GM12891 (cell line): ENCODE measurements at regions not wholly inside any gene's neighbourhood (a gene's known extent, or its start where the extent isn't known, plus 50 kb on each side); places are given as distances from the start of the nearest gene placed in this dataset.

Experiments used
- PAX5 ChIP-seq: IDR thresholded peaks from 2 replicates; pipeline ENCODE4 v1.6.1; 2011; ENCODE audit warnings: low read length, moderate library complexity, mild to moderate bottlenecking; ENCODE audit not compliant: insufficient read depth, severe bottlenecking
- POLR2A ChIP-seq: IDR thresholded peaks from 2 replicates; pipeline ENCODE4 v1.6.1; 2011; ENCODE audit warnings: low read depth, low read length, control low read depth
- POLR2AphosphoS5 ChIP-seq: IDR thresholded peaks from 2 replicates; pipeline ENCODE4 v1.6.1; 2011; ENCODE audit warnings: low read depth, low read length, control low read depth
- POU2F2 ChIP-seq: IDR thresholded peaks from 2 replicates; pipeline ENCODE4 v1.6.1; 2011; ENCODE audit warnings: low read depth, mild to moderate bottlenecking, control low read depth, low read length, moderate library complexity
- SPI1 ChIP-seq: IDR thresholded peaks from 2 replicates; pipeline ENCODE4 v1.6.1; 2011; ENCODE audit warnings: low read depth, low read length, control low read depth
- TAF1 ChIP-seq: IDR thresholded peaks from 2 replicates; pipeline ENCODE4 v1.6.1; 2011; ENCODE audit warnings: low read depth, low read length, control low read depth

- TF ChIP-seq POLR2A (no peak), POLR2AphosphoS5 (no peak), TAF1 (no peak), SPI1 (peak; percentile 10; the same call in 1 of the 2 replicates), POU2F2 (no peak), PAX5 (no peak)
Observed at GRCh38 chr3:124648551-124648950, 81.7 kb upstream of the UMPS start.
